AG09309 (cell line): ENCODE measurements at regions not wholly inside any gene's neighbourhood (a gene's known extent, or its start where the extent isn't known, plus 50 kb on each side); places are given as distances from the start of the nearest gene placed in this dataset.

Experiments used
- DNase-seq: peaks from one replicate; pipeline ENCODE4 v3.0.0-alpha.2; 2010; ENCODE audit warnings: low read depth
- H3K4me3 ChIP-seq: 2 replicates; pipeline ENCODE4 v1.5.1; 2011; ENCODE audit warnings: mild to moderate bottlenecking, low read depth, low read length, moderate library complexity; ENCODE audit not compliant: control insufficient read depth
- TF ChIP-seq, protein P1 (sequence below): IDR thresholded peaks from 2 replicates; pipeline ENCODE4 v1.5.1; 2011; ENCODE audit warnings: mild to moderate bottlenecking, low read depth, low read length, inconsistent platforms; ENCODE audit not compliant: insufficient read depth, control insufficient read depth; ENCODE audit errors: missing control alignments

DNA sequence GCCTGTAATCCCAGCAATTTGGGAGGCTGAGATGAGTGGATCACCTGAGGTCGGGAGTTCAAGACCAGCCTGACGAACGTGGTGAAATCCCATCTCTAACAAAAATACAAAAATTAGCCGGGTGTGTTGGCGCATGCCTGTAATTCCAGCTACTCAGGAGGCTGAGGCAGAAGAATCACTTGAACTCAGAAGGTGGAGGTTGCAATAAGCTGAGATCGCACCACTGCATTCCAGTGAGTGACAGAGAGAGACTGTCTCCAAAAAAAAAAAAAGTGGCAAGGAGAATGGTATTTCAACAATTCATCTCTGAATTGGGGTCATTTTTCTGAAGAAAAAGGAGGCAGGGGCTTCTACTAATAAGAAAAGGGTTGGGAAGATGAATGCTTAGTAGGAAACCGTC, 111.5 kb upstream of the NHSL1 start:
- H3K4me3 ChIP-seq = no peak overlapping the region
- DNase-seq = no peak
- TF ChIP-seq, protein P1, sequence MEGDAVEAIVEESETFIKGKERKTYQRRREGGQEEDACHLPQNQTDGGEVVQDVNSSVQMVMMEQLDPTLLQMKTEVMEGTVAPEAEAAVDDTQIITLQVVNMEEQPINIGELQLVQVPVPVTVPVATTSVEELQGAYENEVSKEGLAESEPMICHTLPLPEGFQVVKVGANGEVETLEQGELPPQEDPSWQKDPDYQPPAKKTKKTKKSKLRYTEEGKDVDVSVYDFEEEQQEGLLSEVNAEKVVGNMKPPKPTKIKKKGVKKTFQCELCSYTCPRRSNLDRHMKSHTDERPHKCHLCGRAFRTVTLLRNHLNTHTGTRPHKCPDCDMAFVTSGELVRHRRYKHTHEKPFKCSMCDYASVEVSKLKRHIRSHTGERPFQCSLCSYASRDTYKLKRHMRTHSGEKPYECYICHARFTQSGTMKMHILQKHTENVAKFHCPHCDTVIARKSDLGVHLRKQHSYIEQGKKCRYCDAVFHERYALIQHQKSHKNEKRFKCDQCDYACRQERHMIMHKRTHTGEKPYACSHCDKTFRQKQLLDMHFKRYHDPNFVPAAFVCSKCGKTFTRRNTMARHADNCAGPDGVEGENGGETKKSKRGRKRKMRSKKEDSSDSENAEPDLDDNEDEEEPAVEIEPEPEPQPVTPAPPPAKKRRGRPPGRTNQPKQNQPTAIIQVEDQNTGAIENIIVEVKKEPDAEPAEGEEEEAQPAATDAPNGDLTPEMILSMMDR = no peak

DNA sequence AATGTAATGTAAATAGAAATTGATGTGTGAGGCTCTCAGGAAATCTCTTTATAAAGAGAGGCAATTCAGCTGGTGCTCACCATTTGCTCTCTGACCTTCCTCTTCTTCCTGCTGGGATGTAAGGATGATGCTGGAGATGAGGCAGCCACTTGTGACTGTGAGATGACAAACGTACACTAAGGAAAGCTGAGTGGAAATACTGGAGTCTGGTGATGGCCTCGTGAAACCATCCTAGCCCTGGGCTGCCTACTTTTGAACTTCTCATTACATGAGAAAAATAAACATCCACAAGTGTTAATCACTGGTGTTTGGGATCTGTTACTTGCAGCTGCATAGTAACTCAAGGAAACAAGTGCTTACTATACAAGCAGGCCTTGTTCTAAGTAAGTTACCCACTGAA, 114.9 kb upstream of the NHSL1 start:
- DNase-seq = no peak
- no peak overlapping the region for H3K4me3 ChIP-seq
- TF ChIP-seq, protein P1 = no peak

DNA sequence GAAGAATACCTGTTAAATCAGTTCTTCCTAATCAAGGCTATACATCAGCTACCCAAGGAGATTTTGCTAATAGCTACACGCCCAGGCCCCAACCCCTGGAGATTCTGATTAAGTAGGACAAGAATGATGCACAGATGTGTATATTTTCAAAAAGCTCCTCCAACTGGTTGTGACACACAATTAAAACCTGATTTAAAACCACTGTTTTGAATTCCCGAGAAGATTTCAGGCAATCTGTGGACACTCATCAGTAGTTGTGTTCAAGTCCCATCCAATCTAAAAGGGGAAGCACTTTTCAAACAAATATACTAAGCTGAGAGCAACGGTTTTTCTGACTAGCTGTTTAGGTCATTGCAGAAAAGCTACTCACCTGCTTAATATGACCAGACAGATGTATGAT, 118.9 kb upstream of the NHSL1 start:
- no peak overlapping the region for H3K4me3 ChIP-seq
- DNase-seq = no peak

DNA sequence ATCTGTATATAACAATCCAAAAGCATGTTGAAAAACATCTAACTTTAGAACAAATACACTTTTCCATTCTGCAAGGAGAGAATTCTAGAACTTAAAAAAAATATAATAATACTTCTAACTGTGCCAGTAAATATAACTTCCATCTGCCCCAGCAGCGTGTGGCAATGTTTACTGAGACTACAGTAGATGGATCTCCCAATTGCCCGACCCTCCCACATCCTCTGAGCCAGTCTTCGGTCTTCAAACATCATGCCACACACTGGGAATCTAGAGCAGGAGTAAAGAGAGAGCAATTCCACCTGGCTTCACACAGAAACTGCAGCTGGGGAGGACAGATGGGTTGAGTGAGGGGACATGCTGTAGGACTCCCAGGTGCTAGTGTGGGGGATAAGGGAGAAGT, 121.3 kb upstream of the NHSL1 start:
- no peak overlapping the region for H3K4me3 ChIP-seq
- DNase-seq = no peak
- TF ChIP-seq, protein P1 = no peak

More for the DNA sequence above, 118.9 kb upstream of the NHSL1 start:
- TF ChIP-seq, protein P1 = no peak

DNA sequence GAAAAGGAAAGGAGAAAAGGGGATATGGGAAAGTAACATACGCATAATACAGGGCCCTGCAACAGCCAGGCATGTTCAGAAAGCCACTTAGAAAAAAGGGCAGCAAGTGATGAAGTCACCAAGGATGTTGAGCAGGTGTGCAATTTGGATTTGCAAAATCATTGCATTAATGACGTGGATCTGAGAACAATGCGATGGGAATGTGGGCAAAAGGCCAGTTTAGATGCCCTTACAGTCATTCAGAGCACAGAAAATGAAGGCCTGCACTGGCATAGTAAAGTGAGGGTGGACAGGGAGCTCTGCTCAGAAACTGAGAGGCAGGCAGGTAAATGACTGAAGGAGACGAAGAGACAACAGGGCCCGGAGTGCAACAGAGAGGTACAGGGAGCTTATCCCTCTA, 123.7 kb upstream of the NHSL1 start:
- no peak overlapping the region for H3K4me3 ChIP-seq
- TF ChIP-seq, protein P1 = no peak
- no peak for DNase-seq

DNA sequence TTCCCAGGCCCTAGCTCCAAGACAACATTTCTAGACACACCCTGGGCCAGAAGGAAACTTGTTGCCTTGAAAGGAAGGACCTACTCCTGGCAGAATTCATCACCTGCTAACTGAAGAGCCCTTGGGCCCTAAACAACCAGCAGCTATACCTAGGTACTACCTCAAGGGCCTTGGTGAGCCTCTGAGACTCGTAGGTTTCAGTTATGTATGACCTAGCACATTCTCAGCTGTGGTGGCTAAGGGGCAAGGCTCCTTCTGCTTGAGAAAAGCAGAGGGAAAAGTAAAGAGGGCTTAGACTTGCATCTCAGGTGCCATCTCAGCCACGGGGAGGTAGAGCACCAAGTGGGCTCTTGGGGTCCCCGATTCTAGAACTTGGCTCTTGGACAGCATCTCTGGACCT, 132.3 kb upstream of the NHSL1 start:
- H3K4me3 ChIP-seq = no peak overlapping the region
- TF ChIP-seq, protein P1 = no peak
- no peak for DNase-seq

DNA sequence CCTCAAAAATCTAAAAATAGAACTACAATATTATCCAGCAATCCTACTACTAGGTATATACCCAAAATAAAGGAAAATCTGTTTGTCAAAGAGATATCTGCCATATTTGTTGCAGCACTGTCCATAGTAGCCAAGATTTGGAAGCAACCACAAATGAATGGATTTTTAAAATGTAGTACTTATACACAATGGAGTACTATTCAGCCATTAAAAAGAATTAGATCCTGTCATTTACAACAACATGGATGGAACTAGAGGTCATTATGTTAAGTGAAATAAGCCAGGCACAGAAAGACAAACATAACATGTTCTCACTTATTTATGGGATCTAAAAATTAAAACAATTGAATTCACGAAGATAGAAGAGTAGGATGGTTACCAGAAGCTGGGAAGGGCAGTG, 135.7 kb upstream of the CCDC28A start:
- TF ChIP-seq, protein P1 = no peak
- H3K4me3 ChIP-seq = no peak overlapping the region
- DNase-seq = no peak
